H9 (cell line): ENCODE measurements at regions not wholly inside any gene's neighbourhood (a gene's known extent, or its start where the extent isn't known, plus 50 kb on each side); places are given as distances from the start of the nearest gene placed in this dataset.

Experiments used
- DNase-seq: peaks from one replicate; pipeline ENCODE4 v3.0.0-alpha.2; 2017
- H2AFZ ChIP-seq: one replicate; pipeline ENCODE4 v1.6.1; 2013; ENCODE audit warnings: mild to moderate bottlenecking, low read length, control low read depth, moderate library complexity
- H2AK5ac ChIP-seq: 2 replicates; pipeline ENCODE4 v1.6.1; 2013; ENCODE audit warnings: low read length, control low read depth, mixed read lengths; ENCODE audit not compliant: insufficient read length
- H2BK120ac ChIP-seq: one replicate; pipeline ENCODE4 v1.6.1; 2013; ENCODE audit warnings: low read depth, mild to moderate bottlenecking, low read length, control low read depth, inconsistent platforms; ENCODE audit not compliant: poor library complexity, severe bottlenecking
- H2BK12ac ChIP-seq: 2 replicates; pipeline ENCODE4 v1.6.1; 2013; ENCODE audit warnings: low read length, control low read depth, mixed read lengths, low read depth; ENCODE audit not compliant: insufficient read length
- H2BK15ac ChIP-seq: 2 replicates; pipeline ENCODE4 v1.6.1; 2013; ENCODE audit warnings: low read depth, low read length, control low read depth
- H2BK20ac ChIP-seq: one replicate; pipeline ENCODE4 v1.6.1; 2013; ENCODE audit warnings: low read depth, mild to moderate bottlenecking, low read length, control low read depth, inconsistent platforms; ENCODE audit not compliant: poor library complexity, severe bottlenecking
- H2BK5ac ChIP-seq: 2 replicates; pipeline ENCODE4 v1.6.1; 2013; ENCODE audit warnings: low read length, control low read depth, mixed read lengths; ENCODE audit not compliant: insufficient read length
- H3K14ac ChIP-seq: 2 replicates; pipeline ENCODE4 v1.6.1; 2013; ENCODE audit warnings: low read length, control low read depth; ENCODE audit not compliant: insufficient read depth
- H3K18ac ChIP-seq: 2 replicates; pipeline ENCODE4 v1.6.1; 2013; ENCODE audit warnings: low read depth, mild to moderate bottlenecking, mixed read lengths, low read length, control low read depth; ENCODE audit not compliant: insufficient read length
- H3K23ac ChIP-seq: 2 replicates; pipeline ENCODE4 v1.6.1; 2013; ENCODE audit warnings: low read length, control low read depth, mixed read lengths, low read depth; ENCODE audit not compliant: insufficient read length
- H3K23me2 ChIP-seq: 2 replicates; pipeline ENCODE4 v1.6.1; 2013; ENCODE audit warnings: low read depth, mild to moderate bottlenecking, mixed read lengths, low read length, control low read depth; ENCODE audit not compliant: insufficient read length, poor library complexity, severe bottlenecking
- H3K27ac ChIP-seq: 2 replicates; pipeline ENCODE4 v1.5.1; 2013; ENCODE audit warnings: low read length, control low read depth, mixed read lengths, low read depth; ENCODE audit not compliant: insufficient read length
- H3K27me3 ChIP-seq: 2 replicates; pipeline ENCODE4 v1.6.1; 2013; ENCODE audit warnings: low read length, control low read depth, inconsistent platforms; ENCODE audit not compliant: insufficient read depth
- H3K4ac ChIP-seq: 2 replicates; pipeline ENCODE4 v1.6.1; 2013; ENCODE audit warnings: low read depth, mild to moderate bottlenecking, control low read depth, inconsistent platforms, low read length, moderate library complexity
- H3K4me1 ChIP-seq: 2 replicates; pipeline ENCODE4 v1.6.1; 2013; ENCODE audit warnings: low read length, control low read depth, inconsistent platforms; ENCODE audit not compliant: insufficient read depth
- H3K4me2 ChIP-seq: 2 replicates; pipeline ENCODE4 v1.6.1; 2013; ENCODE audit warnings: low read length, control low read depth, mixed read lengths; ENCODE audit not compliant: insufficient read length, insufficient read depth
- H3K56ac ChIP-seq: 2 replicates; pipeline ENCODE4 v1.6.1; 2013; ENCODE audit warnings: low read depth, mild to moderate bottlenecking, mixed read lengths, low read length, control low read depth; ENCODE audit not compliant: insufficient read length
- H3K79me1 ChIP-seq: 2 replicates; pipeline ENCODE4 v1.6.1; 2013; ENCODE audit warnings: low read depth, mild to moderate bottlenecking, moderate library complexity, low read length, control low read depth, inconsistent platforms; ENCODE audit not compliant: insufficient read depth, poor library complexity, severe bottlenecking
- H3K79me2 ChIP-seq: 2 replicates; pipeline ENCODE4 v1.6.1; 2013; ENCODE audit warnings: low read length, control low read depth, inconsistent platforms; ENCODE audit not compliant: insufficient read depth
- H3K9ac ChIP-seq: 2 replicates; pipeline ENCODE4 v1.6.1; 2013; ENCODE audit warnings: low read length, control low read depth, mixed read lengths; ENCODE audit not compliant: insufficient read length; ENCODE audit errors: extremely low read depth
- H3K9me3 ChIP-seq: one replicate; pipeline ENCODE4 v1.6.1; 2013; ENCODE audit warnings: low read depth, low read length, inconsistent platforms; ENCODE audit not compliant: control insufficient read depth
- H3T11ph ChIP-seq: one replicate; pipeline ENCODE4 v1.6.1; 2013; ENCODE audit warnings: mild to moderate bottlenecking, low read length, control low read depth, inconsistent platforms
- H4K20me1 ChIP-seq: one replicate; pipeline ENCODE4 v1.6.1; 2013; ENCODE audit not compliant: control insufficient read depth, insufficient read length, insufficient read depth
- H4K5ac ChIP-seq: 2 replicates; pipeline ENCODE4 v1.6.1; 2013; ENCODE audit warnings: low read depth, mild to moderate bottlenecking, mixed read lengths, low read length, control low read depth; ENCODE audit not compliant: insufficient read length
- H4K8ac ChIP-seq: replicated peaks from 2 replicates; pipeline ENCODE4 v1.6.1; 2013; ENCODE audit warnings: low read length, control low read depth, mixed read lengths, low read depth; ENCODE audit not compliant: insufficient read length
- H4K91ac ChIP-seq: 2 replicates; pipeline ENCODE4 v1.6.1; 2013; ENCODE audit warnings: low read depth, mild to moderate bottlenecking, moderate library complexity, mixed read lengths, low read length, control low read depth; ENCODE audit not compliant: insufficient read length
- H3K27ac Mint-ChIP-seq, 3 experiments: 2 replicates in 2 of 3; 3 replicates in 1 of 3; pipeline ENCODE4 v1.8.0; 2020 to 2021; ENCODE audit warnings: mixed read lengths in 3 of 3, mild to moderate bottlenecking in 1 of 3, moderate library complexity in 1 of 3
- H3K27me3 Mint-ChIP-seq: 2 replicates; pipeline ENCODE4 v1.8.0; 2021; ENCODE audit warnings: low read depth, mild to moderate bottlenecking, moderate library complexity, mixed read lengths
- H3K36me3 Mint-ChIP-seq, 3 experiments: 2 replicates in 2 of 3; 3 replicates in 1 of 3; pipeline ENCODE4 v1.8.0; 2020 to 2021; ENCODE audit warnings: low read depth in 3 of 3, mixed read lengths in 3 of 3; ENCODE audit not compliant: insufficient read depth in 1 of 3
- H3K4me1 Mint-ChIP-seq, 2 experiments: 2 replicates each; pipeline ENCODE4 v1.8.0; 2020; ENCODE audit warnings: mixed read lengths in 2 of 2
- H3K4me3 Mint-ChIP-seq, 2 experiments: 2 replicates in 1 of 2; 3 replicates in 1 of 2; pipeline ENCODE4 v1.8.0; 2020 to 2021; ENCODE audit warnings: mild to moderate bottlenecking in 2 of 2, mixed read lengths in 2 of 2, moderate library complexity in 1 of 2
- H3K9me3 Mint-ChIP-seq, 2 experiments: 2 replicates in 1 of 2; 3 replicates in 1 of 2; pipeline ENCODE4 v1.8.0; 2020; ENCODE audit warnings: mild to moderate bottlenecking in 2 of 2, mixed read lengths in 2 of 2, moderate library complexity in 1 of 2
- CTCF ChIP-seq: fragments of 200-600 bp; sonication (generic); conservative IDR thresholded peaks from 3 replicates; pipeline ENCODE4 v1.8.0; 2021; ENCODE audit warnings: antibody characterized with exemption, mild to moderate bottlenecking
- WGBS: extraction: QIAGEN DNeasy Blood & Tissue Kit; methylation state at CpG from one replicate; pipeline ENCODE4 v1.1.7; 2013; ENCODE audit warnings: missing lambda C conversion rate, low lambda C conversion rate, mixed read lengths; ENCODE audit not compliant: insufficient read length; ENCODE audit errors: extremely low coverage; 5-methylcytosine and 5-hydroxymethylcytosine counted together

GRCh38 chr7:69110450-69111050 lies 487.7 kb upstream of the AUTS2 start:
- Histone ChIP-seq H4K5ac (no peak overlapping the region), H4K20me1 (no peaks in the 10 kb centered on the region), H3K9ac (no peak overlapping the region), H3K9me3 (no peaks in the 10 kb centered on the region), H3K23me2 (no peaks in the 10 kb centered on the region), H2AFZ (no peak overlapping the region), H3T11ph (no peak overlapping the region), H3K4ac (no peak overlapping the region), H2BK12ac (no peak overlapping the region), H2AK5ac (no peak overlapping the region), H2BK5ac (no peak overlapping the region), H4K91ac (no peak overlapping the region), H2BK20ac (no peak overlapping the region), H4K8ac (no peak overlapping the region), H3K27ac (no peak overlapping the region), H3K56ac (no peak overlapping the region), H2BK15ac (no peak overlapping the region), H3K4me1 (peaks cover 13% of the 10 kb centered on the region), H3K79me2 (no peaks in the 10 kb centered on the region), H3K18ac (no peak overlapping the region), H2BK120ac (no peak overlapping the region), H3K14ac (no peak overlapping the region), H3K79me1 (no peaks in the 10 kb centered on the region), H3K23ac (no peak overlapping the region), H3K4me2 (no peak overlapping the region), H3K27me3 (no peaks in the 10 kb centered on the region)
- no peaks in the 10 kb centered on the region for H3K9me3 Mint-ChIP-seq
- H3K4me3 Mint-ChIP-seq, result no peak overlapping the region
- DNase-seq, result no peak
- H3K27ac Mint-ChIP-seq, result no peak overlapping the region; a peak in 1 of 7 replicates
- H3K27me3 Mint-ChIP-seq, result peaks cover 21% of the 10 kb centered on the region
- TF ChIP-seq CTCF, result no peak
- H3K4me1 Mint-ChIP-seq, result peaks cover 36 to 43% of the 10 kb centered on the region in 2 experiments
- no CpG with 5 or more reads among the region's 10 CpGs for WGBS
- peaks cover 0 to 3% (median 0%) of the 10 kb centered on the region in 3 experiments; a peak in 2 of 7 replicates for H3K36me3 Mint-ChIP-seq
